Keratinocyte (primary cell): ENCODE measurements at regions not wholly inside any gene's neighbourhood (a gene's known extent, or its start where the extent isn't known, plus 50 kb on each side); places are given as distances from the start of the nearest gene placed in this dataset.

Experiments used
- EZH2 ChIP-seq: IDR thresholded peaks from one replicate; pipeline ENCODE4 v1.6.1; 2012; ENCODE audit warnings: inconsistent platforms, mild to moderate bottlenecking, low read length, moderate library complexity
- TF ChIP-seq, protein P1 (sequence below), 3 experiments: IDR thresholded peaks in 1 of 3; conservative IDR thresholded peaks in 1 of 3; optimal IDR thresholded peaks in 1 of 3; 2 replicates in 2 of 3; 3 replicates in 1 of 3; pipeline versions ENCODE3 to v1.5.1; 2011; ENCODE audit warnings: low read length in 3 of 3, mild to moderate bottlenecking in 3 of 3, moderate library complexity in 2 of 3, control low read depth in 1 of 3, inconsistent platforms in 1 of 3; ENCODE audit not compliant: insufficient read depth in 2 of 3; ENCODE audit errors: extremely low read depth in 1 of 3

DNA sequence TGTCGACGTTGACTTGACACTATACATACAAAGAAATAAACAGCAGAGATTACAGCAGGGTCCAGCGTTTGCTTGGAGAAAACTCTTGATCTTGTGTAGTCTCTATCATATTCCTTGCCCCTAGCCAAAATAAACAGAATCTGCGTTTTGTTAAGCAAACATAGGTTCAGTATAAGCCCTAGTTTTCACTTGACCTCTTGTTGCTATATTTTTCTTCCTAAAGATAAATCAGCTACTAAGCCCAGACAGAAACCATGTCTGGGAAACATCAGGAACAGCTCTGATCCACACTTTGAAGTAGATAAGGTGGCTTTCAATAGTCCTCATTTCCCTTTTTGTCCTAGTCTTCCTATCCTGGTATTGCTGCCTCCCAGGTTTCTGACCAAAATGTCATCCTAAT is 328.2 kb upstream of the MAGI2 start:
- TF ChIP-seq, protein P1, sequence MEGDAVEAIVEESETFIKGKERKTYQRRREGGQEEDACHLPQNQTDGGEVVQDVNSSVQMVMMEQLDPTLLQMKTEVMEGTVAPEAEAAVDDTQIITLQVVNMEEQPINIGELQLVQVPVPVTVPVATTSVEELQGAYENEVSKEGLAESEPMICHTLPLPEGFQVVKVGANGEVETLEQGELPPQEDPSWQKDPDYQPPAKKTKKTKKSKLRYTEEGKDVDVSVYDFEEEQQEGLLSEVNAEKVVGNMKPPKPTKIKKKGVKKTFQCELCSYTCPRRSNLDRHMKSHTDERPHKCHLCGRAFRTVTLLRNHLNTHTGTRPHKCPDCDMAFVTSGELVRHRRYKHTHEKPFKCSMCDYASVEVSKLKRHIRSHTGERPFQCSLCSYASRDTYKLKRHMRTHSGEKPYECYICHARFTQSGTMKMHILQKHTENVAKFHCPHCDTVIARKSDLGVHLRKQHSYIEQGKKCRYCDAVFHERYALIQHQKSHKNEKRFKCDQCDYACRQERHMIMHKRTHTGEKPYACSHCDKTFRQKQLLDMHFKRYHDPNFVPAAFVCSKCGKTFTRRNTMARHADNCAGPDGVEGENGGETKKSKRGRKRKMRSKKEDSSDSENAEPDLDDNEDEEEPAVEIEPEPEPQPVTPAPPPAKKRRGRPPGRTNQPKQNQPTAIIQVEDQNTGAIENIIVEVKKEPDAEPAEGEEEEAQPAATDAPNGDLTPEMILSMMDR (optimal IDR thresholded peaks at IDR 0.05 in 1 of 3, IDR thresholded peaks at IDR 0.05 in 1 of 3, conservative IDR thresholded peaks at IDR 0.05 in 1 of 3; ENCODE audit: extremely low read depth in 1 of 3, insufficient read depth in 2 of 3, low read length in 3 of 3) = no peak
- no peak for TF ChIP-seq EZH2
